HG03457 (cell line): ENCODE measurements at regions not wholly inside any gene's neighbourhood (a gene's known extent, or its start where the extent isn't known, plus 50 kb on each side); places are given as distances from the start of the nearest gene placed in this dataset.

Experiments used
- ATAC-seq: cut with Tn5 transposase; IDR thresholded peaks from one replicate; pipeline ENCODE4 v1.9.1; 2021; ENCODE audit warnings: moderate number of reproducible peaks; ENCODE audit not compliant: unreplicated experiment

DNA sequence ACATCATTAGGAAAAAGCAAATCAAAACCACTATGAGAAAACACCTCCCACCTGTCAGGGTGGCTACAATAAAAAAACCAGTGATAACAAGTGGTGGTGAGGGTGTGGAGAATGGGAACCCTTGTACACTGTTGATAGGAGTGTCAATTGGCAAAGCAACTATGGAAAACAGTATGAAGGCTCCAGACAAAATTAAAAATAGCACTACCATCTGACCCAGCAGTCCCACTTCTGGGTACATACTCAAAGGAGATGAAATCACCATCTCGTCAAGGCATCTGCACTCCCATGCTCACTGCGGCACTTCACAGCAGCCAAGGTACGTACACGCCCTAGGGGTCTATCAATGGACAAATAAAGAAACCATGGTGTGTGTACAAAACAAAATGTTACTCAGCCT lies 715.1 kb downstream of the UQCRFS1 start:
- ATAC-seq = no peak

DNA sequence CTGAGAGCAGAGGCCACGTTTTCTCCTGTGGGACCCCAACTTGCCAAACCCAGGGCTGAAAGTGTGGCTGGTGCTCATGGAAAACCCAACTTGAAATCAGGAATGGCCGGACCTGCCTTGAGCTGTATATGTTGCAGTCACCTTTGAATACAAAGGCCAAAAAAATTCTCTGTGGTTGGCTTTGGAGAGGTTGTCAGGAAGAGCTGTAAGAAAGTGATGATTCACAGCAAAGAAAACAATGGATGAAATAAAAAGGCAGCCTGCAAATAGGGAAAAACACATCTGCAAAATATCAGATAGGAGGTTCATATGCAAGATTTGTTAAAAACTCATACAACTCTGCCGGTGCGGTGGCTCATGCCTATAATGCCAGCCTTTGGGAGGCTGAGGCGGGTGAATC lies 715.8 kb downstream of the UQCRFS1 start:
- ATAC-seq = no peak

DNA sequence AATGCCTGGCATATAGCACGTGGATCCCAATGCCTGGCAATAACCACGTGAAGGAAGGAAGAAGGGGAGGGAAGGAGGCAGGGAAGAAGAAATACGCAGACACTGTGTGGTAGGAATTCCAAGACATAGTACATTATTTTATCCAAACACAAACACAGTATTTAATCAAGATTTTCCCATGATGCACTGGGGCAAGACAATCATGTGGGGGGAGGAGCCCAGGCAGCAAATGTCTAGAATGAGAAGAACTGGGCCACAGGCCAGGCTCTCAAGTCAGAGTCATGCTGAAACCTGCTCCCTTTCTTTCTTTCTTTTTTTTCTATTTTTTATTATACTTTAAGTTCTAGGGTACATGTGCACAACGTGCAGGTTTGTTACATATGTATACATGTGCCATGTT lies 717.9 kb downstream of the UQCRFS1 start:
- ATAC-seq = no peak

DNA sequence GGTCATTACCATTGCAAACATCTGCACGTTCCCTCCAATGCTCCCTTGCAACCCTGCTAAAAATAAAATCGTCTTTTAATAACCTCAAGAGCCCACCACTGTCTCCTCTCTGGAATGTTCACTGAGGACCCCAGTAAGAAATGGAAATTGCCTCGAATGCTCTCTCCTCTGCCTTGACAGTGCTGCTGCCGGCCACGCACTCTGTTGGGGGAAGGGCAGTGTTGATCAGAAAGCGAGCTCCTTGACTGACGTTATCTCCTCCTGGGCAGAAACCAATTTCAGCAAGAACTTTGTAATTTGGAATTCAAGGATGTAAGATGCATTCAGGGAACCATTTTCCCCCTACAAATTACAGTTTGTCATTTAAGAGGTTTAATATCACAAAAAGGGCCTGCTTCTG lies 718.5 kb downstream of the UQCRFS1 start:
- ATAC-seq = no peak

DNA sequence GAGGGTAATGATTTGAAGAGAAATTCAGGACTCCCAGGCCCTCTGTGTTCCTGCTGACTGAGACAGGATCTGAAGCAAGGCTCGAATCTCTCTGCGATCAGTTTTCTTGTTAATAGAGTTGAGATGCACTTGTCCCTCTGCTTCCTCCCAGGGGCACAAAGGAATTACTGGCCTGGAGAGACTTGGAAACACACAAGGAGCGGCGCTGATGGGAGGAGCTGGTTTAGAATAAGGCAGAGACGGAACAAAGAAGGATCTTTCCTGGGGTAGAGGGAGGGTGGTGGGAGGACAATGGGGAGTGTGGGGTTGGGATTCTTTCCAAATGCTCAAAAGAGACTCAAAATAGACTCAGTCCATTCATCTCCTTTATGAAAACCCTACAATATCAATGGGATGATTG lies 719.1 kb downstream of the UQCRFS1 start:
- ATAC-seq = no peak

DNA sequence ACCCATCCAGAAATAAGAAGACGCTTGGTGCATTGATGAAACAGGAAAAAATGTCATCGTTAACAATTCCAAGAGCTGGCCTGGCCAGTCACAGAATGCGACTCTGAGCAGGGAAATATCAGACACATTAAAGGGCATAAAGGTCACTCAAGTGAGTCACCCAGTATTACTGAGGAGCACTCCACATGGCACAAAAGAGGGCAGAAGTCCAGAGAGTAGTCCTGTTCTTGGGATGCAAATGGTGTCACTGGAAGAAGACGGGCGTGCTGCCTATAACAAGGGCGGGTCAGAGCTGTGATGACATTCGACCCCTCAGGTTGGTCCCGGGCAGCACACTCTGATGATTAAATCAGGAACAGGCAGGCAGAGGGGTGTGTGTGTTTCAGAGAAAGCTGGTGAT lies 720.3 kb downstream of the UQCRFS1 start:
- no peak for ATAC-seq

DNA sequence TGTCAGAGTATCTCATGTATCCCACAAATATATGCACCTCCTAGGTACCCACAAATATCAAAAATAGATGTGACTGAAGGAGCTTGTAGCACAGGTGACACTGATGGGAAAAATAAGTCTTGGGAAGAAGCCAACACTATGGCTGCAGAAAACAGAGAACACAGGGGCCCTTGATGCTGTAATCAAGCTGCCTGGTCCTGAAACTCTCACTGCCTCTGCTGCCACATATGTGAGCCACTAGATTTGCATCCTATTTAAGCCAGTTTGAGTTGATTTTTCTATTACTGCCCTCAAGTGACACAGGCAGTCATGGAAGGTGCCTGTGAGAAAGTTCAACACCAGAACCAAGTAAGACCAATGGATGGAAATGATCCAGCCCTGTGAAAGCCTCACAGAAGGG lies 720.8 kb downstream of the UQCRFS1 start:
- no peak for ATAC-seq

DNA sequence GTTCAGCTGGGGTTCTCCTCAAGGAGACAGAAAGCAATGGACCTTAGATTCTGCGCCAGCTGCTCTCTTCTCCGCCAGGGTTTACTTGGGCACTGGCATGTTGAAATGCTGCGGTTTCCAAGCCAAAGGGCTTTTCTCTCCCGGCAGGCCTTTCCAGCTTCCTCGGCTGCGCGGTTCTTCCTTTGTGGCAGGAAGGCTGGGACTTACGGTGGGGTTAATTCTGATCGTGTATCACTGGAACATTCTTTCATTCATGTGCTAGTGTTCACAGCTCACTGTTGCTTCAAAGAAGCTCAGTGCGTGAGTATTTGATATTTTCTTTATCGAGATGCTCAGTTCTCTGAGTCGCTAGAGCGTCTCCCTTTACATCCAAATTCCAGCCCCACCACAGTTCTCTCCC lies 723.2 kb downstream of the UQCRFS1 start:
- ATAC-seq = no peak

DNA sequence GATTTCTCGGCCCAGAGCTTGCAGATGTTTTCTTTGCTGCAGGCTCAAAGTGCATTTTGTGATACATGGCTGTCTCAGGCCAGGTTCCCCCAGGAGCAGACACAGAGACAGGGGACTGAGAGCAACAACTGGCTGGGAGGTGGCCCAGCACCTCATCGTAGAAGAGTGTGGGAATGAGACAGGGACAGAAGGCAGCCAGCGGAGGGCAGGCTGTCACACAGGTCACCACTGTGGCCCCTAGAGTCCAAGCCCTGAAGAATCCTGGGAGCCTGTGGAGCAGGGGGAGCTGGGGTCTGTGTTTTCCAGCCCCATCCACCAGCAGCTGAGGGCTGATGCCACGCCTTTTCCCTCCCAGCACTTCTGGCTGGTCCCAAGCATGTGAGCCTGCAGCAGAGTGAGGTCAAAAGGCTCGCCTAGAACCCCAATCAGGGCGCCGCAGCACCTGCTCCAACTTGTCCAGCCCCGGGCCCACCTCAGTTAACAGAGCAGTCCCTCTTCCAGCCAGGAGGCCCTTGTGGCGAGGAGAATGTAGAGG lies 723.8 kb downstream of the UQCRFS1 start:
- ATAC-seq = no peak

DNA sequence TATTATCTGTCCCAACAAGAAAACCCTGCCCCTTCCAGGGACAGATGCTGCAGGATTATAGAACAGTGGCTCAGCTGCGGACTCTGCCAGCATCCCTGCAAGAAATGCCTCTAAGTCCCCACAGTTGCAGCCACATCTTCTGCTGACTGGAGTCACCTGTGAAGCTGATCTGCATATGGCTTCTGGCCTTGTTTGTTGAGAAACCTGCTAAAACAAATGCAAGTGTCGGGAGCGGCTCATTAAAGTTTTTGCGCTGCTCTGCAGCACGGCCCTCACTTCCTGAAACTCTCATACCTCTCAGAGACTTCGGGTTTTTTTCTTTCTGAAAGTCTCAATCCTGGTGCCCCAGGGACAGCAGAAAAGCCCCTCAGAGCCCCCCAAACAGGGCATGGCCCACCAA lies 725.0 kb downstream of the UQCRFS1 start:
- no peak for ATAC-seq

DNA sequence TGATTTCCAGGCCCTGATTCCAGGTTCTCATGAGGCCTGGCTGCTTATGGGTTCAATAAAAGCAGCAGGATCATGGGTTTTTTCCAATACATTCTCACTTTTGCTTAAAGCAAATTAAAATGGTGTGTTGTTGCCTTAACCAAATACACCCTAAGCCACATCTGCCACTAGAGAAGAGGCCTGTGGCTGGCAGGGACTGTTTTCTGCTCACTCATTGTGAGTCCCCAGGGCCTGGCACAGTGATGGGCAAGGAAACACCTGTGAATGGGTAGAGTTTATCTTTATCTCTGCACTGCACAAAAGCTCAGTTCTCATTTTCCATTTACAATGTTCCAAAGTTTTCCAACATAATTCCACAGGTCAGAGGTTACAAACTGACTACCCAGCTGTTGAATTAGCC lies 726.0 kb downstream of the UQCRFS1 start:
- no peak for ATAC-seq

DNA sequence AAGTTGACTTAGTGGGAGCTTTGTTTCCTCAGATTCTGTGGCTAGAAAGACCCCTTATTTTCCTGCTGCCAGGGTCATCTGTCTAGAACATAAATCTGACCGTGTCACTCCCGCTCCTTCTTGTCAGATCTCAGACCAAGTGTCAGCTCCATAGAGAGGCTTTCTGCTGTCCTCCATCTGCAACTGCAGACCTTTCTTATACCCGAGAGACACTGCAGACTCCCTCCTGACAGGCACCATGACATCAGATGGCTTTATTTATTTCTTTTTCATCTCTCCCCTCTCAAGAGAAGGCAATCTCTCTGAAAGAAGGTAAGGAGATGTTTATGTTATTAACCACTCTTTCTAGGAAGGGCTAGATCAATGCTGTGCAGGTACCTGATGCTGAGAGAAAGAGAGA lies 726.5 kb downstream of the UQCRFS1 start:
- ATAC-seq = no peak

DNA sequence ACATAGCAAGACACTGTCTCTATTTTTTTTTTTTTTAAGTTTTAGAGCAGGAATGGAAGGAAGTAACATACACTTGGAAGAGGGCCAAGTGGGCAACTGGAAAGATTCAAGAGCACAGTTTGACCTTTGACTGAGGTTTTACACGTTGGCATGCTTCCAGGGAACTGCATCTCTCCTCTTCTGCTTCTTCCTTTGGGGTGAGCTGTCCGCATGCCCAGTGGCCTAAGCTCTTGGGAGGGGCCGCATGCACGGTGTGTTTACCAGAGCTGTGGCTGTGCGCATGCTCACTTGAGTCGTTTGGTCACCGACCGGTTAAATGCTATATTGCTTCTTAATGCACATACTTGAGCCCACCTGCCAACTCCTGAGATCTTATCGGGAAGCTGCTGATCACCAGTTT lies 727.7 kb downstream of the UQCRFS1 start:
- no peak for ATAC-seq

DNA sequence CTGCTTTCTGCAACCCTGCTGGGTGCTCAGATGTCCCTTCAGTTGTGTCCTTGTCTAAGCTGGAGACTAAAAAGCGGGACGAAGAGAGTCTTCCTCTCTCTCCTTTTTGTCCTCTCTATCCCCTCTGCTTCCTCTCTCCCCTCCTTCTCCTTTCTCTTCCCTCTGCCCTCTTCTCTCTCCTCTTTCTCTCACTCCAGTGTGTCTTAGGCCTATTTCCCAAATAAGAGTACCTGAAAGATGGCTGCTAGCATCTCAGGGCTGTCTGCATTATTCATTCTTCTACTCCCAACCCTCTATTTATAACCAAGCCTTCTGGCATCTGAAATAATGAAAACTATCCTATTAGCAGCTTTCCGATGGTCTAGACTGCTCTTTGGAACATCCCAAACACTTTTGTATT lies 729.8 kb downstream of the UQCRFS1 start:
- no peak for ATAC-seq

DNA sequence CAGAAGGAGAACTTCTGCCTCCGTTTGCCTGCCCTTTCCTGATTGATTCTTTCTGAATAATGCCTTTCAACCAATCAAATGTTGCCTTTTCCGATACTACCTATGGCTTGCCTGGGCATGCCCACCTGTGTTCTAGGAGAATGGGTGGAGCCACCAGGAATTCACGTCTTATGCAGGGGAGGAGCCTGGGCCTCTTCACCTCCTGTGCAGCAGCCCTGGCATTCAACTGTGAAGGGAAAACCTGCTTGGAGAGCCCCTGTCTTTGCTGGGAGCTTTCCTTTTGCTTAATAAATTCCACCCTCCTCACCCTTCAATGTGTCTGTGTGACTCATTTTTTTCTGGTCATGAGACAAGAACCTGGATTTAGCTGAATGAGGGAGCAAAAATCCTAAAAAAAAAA lies 730.7 kb downstream of the UQCRFS1 start:
- no peak for ATAC-seq

DNA sequence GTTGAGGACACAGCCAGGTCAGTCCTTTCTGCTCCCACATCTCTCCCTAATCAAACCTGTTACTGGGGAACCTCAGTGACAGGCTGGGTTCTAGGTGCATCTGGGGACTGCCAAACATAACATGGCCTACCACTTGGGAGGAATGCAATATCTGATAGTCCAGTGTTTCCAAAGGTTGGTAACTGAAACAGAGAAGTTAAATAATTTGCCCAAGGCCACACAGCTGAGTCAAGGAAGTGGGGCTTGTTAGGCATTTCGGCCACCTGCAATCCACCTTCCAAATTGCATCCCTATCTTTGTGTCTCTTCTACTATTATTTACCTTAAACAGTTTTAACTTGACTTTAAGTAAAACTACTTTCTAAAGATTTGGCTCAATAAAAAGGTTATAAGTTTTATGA lies 731.3 kb downstream of the UQCRFS1 start:
- no peak for ATAC-seq

DNA sequence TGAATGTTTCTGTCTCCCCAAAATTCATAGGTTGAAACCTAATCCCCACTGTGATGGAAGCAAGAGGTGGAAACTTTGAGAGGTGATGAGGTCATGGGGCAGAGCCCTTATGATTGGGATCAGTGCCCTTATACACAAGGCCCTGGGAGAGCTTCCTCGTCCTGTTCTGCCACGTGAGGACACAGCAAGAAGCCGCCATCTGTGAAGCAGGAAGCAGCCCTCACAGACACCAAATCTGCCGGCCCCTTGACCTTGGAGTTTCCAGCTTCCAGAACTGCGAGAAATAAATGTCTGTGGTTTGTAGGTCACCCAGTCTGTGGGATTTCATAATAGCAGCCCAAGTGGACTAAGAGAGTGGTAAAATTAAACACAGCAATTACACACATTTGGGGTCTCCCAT lies 737.4 kb downstream of the UQCRFS1 start:
- no peak for ATAC-seq

DNA sequence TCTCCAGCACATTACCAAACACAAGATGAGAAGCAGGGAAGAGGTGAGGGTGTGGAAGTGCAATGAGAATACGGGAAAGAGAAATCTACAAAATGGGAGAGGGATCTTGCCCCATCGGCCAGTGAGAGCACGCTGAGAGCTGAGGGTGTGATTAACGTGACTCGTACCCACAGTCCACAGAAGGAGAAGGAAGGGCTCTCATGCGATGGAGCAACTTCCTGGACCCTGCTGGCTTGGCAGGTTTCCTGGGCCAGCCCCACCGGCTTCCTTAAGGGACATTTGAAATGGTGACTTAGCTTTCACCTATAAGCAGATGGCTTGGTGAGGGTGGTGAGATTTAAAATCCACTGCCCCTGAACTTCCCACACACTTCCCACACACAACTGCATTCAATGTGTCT lies 740.1 kb downstream of the UQCRFS1 start:
- no peak for ATAC-seq

DNA sequence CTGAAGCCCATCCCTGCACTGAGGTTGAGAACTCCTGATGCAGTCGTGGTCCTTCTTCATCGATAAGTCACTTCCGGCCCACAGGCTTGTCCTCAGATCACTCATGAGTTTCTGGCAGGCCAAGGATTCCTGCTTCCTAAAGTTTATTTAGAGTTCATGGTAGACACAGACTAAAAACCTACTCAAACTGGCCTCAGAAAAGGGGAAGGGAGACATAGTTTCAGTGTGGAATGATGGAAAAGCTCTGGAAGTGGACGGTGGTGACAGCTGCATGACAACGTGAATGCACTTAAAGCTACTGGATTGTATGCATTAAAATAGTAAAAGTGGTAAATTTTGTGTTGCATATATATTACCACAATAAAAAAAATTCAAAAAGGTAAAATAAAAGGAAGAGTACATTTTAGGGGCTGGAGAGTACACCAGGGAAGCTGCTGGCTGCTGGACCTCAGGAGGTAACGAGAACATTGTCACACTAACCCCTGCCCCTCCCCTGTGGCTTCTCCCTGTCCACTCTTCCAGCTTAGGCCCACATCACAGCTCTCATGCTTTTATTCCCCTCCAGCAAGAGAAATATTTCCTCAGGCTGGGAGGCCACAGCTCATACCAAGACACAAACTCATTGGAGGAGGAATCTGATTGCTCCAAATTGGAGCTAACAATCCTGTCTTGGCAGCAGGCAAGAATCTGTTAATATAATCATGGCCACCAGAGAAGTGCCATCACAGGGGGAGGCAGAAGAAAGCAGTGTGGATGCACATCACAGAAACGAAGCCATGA lies 741.0 kb downstream of the UQCRFS1 start:
- no peak for ATAC-seq

DNA sequence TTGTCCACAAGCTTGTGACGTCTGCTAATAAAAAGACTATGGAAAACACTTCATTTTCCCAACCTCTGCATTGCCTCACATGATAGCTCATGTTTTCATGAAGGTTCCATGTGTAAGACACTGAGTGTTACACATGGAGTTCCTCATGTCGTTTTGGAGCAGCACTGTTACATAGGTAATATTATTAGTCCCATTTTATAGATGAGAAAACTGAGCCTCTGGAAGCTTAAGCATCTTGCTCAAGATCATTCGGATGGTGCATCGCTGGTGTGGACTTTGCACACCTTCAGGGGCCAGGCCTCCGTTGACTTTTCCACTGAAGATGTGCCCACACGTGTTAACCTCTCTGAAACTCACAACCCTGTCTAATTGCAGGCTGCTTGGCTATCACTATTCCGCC lies 743.4 kb downstream of the UQCRFS1 start:
- no peak for ATAC-seq

DNA sequence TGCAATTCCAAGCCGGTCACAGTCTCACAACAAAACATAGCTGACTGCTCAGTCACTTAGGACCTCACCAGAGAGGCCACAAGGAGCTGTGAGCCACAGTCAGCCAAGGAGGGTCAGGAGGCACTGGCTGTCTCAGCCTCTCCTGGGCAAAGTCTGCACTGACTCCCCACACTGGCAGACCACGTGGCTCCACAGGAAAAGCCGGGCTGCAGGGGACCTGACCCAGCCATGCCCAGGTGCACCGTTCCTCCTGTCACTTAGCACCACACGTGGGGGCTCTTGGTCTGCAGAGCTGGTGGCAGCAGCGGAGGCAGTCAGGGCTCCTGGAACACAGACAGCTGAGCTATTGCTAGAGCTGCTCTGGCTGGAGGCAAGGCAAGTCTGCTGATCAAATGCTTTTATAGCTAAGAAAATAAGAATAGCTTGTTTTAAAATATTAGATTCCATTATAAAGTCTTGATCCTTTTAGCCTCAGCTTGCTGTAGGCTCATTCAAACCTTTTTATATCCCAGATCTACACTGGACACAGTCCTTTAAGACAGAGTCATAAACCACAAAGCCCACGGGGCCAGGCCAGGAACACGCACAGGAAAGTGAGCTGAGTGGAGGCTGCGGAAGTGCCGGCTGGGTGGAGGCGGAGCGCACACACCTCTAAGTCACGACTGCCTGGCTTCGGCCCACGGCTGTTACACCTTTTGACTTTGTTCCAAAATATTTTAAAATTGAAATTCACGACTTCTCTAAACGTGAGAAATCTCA lies 744.1 kb downstream of the UQCRFS1 start:
- ATAC-seq = no peak
